Gastroesophageal sphincter (tissue), 3 donors: ENCODE measurements at regions not wholly inside any gene's neighbourhood (a gene's known extent, or its start where the extent isn't known, plus 50 kb on each side); places are given as distances from the start of the nearest gene placed in this dataset.

Experiments used
- CTCF ChIP-seq, 4 experiments: fragments of 200-600 bp in 2 of 4; fragments of 450-650 bp in 2 of 4; sonication (generic) in 1 of 4; IDR thresholded peaks; one replicate each; pipeline ENCODE4 v1.5.1; 2017 to 2019; ENCODE audit warnings: antibody characterized with exemption in 4 of 4, mild to moderate bottlenecking in 2 of 4, moderate library complexity in 2 of 4
- EP300 ChIP-seq: sonication (generic); formaldehyde crosslinking; IDR thresholded peaks from one replicate; pipeline ENCODE4 v1.6.1; 2017; ENCODE audit warnings: antibody characterized with exemption, mild to moderate bottlenecking
- POLR2A ChIP-seq, 2 donors: fragments of 450-650 bp; IDR thresholded peaks; one replicate each; pipeline ENCODE4 v1.6.1; 2017; ENCODE audit warnings: antibody characterized with exemption in 2 of 2, mild to moderate bottlenecking in 2 of 2, moderate library complexity in 1 of 2
- POLR2AphosphoS5 ChIP-seq: sonication (generic); formaldehyde crosslinking; IDR thresholded peaks from one replicate; pipeline ENCODE4 v1.6.1; 2017; ENCODE audit warnings: antibody characterized with exemption

- TF ChIP-seq CTCF (IDR thresholded peaks at IDR 0.05) = no peak
- TF ChIP-seq POLR2A (IDR thresholded peaks at IDR 0.05) = no peak
- no peak for TF ChIP-seq POLR2AphosphoS5
- no peak for TF ChIP-seq EP300
These were observed 188.2 kb upstream of the ZNF804A start for GRCh38 chr2:184410160-184410559.
